Cardiac fibroblast (primary cell): ENCODE measurements at regions not wholly inside any gene's neighbourhood (a gene's known extent, or its start where the extent isn't known, plus 50 kb on each side); places are given as distances from the start of the nearest gene placed in this dataset.

Source experiments
- DNase-seq, 2 donors: peaks; one replicate each; pipeline versions ENCODE4 v3.0.0 to v3.0.0-alpha.2; 2010; ENCODE audit warnings: low read depth in 2 of 2
- H3K4me3 ChIP-seq, 2 donors: replicated peaks in 1 of 2; 1 replicate in 1 of 2; 2 replicates in 1 of 2; pipeline ENCODE4 v1.5.1; 2011; ENCODE audit warnings: low read depth in 2 of 2, low read length in 2 of 2, mild to moderate bottlenecking in 2 of 2, moderate library complexity in 1 of 2
- CTCF ChIP-seq: IDR thresholded peaks from one replicate; pipeline ENCODE4 v1.5.1; 2011; ENCODE audit warnings: low read depth, mild to moderate bottlenecking, low read length, inconsistent platforms

DNA sequence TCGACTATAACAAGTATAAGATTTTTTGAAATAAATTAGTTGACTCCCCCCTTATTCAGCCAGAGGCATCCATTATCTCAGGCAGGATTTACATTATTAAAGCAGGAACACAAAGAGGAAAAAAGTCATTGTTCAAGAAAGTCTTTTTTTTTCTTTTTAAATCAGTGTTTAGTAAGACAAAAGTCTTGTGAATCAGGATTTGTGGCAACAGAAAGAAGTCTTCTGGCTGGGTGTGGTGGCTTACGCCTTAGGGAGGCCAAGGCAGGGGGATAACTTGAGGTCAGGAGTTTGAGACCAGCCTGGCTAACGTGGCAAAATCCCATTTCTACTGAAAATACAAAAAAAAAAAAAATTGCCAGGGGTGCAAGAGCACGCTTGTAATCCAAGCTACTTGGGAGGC lies 505.5 kb downstream of the LMO4 start:
- TF ChIP-seq CTCF: no peak
- no peak for DNase-seq
- no peak overlapping the region for H3K4me3 ChIP-seq

DNA sequence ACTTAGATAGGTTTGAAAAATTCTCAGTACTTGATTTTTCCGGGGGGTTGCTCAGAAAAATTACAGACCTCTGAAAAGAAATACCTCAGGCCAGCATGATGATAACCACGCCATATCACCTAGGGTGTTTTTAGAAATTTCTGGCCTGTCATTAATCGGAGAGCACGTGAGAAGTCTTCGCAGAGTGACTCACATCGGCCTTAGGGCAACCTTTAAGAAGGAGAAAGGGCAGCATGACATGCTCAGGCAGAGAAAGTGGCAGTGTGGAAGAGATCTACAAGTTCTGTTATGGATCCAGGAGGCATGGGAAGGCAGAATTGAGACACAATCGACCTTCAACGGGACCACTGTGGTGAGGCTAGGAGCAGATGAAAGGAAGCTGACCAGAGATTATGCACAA lies 506.3 kb downstream of the LMO4 start:
- no peak for DNase-seq
- H3K4me3 ChIP-seq: no peak overlapping the region
- TF ChIP-seq CTCF: no peak

DNA sequence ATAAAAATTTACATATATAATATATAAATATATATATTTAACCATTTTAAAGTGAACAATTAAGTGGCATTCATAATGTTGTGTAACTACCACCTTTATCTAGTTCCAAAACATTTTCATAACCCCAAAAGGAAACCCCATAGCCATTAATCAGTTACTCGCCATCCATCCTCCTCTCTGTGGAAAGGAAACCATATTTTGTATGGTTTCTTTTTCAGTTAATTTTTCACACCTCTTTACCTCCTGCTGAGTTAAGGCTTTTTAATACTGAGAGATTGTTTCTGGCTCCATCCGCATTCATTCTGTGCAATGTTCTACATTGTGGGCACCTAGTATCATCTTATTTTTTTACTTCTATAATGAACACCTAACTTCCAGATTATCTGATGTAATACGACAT lies 512.1 kb downstream of the LMO4 start:
- DNase-seq: no peak
- no peak for TF ChIP-seq CTCF
- H3K4me3 ChIP-seq: no peak overlapping the region

- no peak overlapping the region for H3K4me3 ChIP-seq
- no peak for DNase-seq
- no peak for TF ChIP-seq CTCF
These were observed 512.7 kb downstream of the LMO4 start for GRCh38 chr1:87841332-87841731.

GRCh38 chr1:87842156-87842555 lies 513.5 kb downstream of the LMO4 start:
- no peak overlapping the region for H3K4me3 ChIP-seq
- no peak for TF ChIP-seq CTCF
- peak in 1 of 2 donors; percentile 18 for DNase-seq

DNA sequence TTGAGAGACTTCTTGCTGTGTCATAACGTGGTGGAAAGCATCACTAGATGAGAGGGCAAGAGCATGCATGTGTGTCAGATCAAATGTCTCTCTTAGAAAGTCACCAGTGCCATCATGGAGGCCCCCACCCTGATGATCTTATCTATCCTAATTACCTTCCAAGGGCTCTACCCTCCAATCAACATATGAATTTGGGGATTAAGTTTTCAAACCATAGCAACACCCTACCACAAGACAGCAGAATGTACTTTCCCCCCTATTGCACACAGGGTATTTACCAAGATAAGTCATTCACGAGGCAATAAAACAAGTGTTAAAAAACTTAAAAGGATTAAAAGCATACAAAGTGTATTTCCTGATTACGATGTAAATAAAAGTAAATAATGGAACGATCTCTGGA lies 515.6 kb downstream of the LMO4 start:
- no peak overlapping the region for H3K4me3 ChIP-seq
- no peak for TF ChIP-seq CTCF
- no peak for DNase-seq

DNA sequence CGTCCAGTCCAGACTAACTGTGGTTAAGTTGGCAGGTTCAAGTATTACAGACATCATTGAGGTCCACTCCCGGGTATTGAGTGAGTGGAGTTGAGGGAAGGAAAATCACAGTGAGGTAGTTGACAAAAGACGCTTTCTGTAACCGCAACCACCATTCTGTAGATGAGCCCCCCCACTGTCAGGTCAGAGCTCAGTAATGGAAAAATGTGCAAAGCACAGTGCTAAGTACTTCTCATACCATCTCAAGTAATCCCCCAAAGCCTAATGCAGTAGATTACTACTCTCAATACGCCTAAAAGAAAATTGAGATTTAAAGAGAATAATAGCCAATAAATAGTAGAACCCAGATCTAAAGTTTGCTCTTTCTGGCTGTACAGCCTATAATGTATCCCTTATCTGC lies 522.8 kb downstream of the LMO4 start:
- no peak for TF ChIP-seq CTCF
- no peak for DNase-seq
- no peak overlapping the region for H3K4me3 ChIP-seq
